GM23338 (cell line): ENCODE measurements at regions not wholly inside any gene's neighbourhood (a gene's known extent, or its start where the extent isn't known, plus 50 kb on each side); places are given as distances from the start of the nearest gene placed in this dataset.

Experiments
- ATAC-seq: fragments of 200-7000 bp; cut with Tn5 transposase; 3 replicates; pipeline ENCODE4 v1.9.1; 2020
- DNase-seq: peaks from one replicate; pipeline ENCODE4 v3.0.0-alpha.2; 2015; ENCODE audit warnings: low spot score
- H2AFZ ChIP-seq: fragments of 200-600 bp; sonication (generic); 2 replicates; pipeline ENCODE4 v1.8.0; 2016; ENCODE audit warnings: antibody characterized with exemption, mild to moderate bottlenecking, moderate library complexity
- H3F3A ChIP-seq: fragments of 200-600 bp; sonication (generic); replicated peaks from 2 replicates; pipeline ENCODE4 v1.8.0; 2017; ENCODE audit warnings: antibody characterized with exemption, mixed run types, low read depth
- H3K27ac ChIP-seq: fragments of 200-600 bp; sonication (generic); 2 replicates; pipeline ENCODE4 v1.6.1; 2016; ENCODE audit warnings: low read depth
- H3K27me3 ChIP-seq: fragments of 200-600 bp; sonication (generic); 2 replicates; pipeline ENCODE4 v1.8.0; 2016; ENCODE audit warnings: mild to moderate bottlenecking, mixed run types, moderate library complexity; ENCODE audit not compliant: insufficient read depth
- H3K36me3 ChIP-seq: fragments of 200-600 bp; sonication (generic); 2 replicates; pipeline ENCODE4 v1.8.0; 2016; ENCODE audit warnings: mild to moderate bottlenecking; ENCODE audit not compliant: insufficient read depth
- H3K4me1 ChIP-seq: fragments of 200-600 bp; sonication (generic); 2 replicates; pipeline ENCODE4 v1.8.0; 2016; ENCODE audit warnings: mild to moderate bottlenecking, moderate library complexity; ENCODE audit not compliant: insufficient read depth
- H3K4me2 ChIP-seq: fragments of 200-600 bp; sonication (generic); 2 replicates; pipeline ENCODE4 v1.7.1; 2017; ENCODE audit warnings: mixed run types
- H3K4me3 ChIP-seq: fragments of 200-600 bp; sonication (generic); 2 replicates; pipeline ENCODE4 v1.6.1; 2016; ENCODE audit warnings: mixed run types
- H3K79me2 ChIP-seq: fragments of 200-600 bp; sonication (generic); replicated peaks from 2 replicates; pipeline ENCODE4 v1.8.0; 2017; ENCODE audit warnings: mild to moderate bottlenecking; ENCODE audit not compliant: insufficient read depth
- H3K9me2 ChIP-seq: fragments of 200-600 bp; sonication (generic); 2 replicates; pipeline ENCODE4 v1.8.0; 2017; ENCODE audit not compliant: insufficient read depth
- H4K20me1 ChIP-seq: fragments of 200-600 bp; sonication (generic); replicated peaks from 2 replicates; pipeline ENCODE4 v1.8.0; 2017; ENCODE audit warnings: mild to moderate bottlenecking; ENCODE audit not compliant: insufficient read depth
- H3K27ac Mint-ChIP-seq: 2 replicates; pipeline ENCODE4 v1.8.0; 2020; ENCODE audit warnings: inconsistent platforms, mild to moderate bottlenecking, moderate library complexity, mixed read lengths
- H3K27me3 Mint-ChIP-seq: 3 replicates; pipeline ENCODE4 v1.8.0; 2022; ENCODE audit warnings: low read depth, mild to moderate bottlenecking, moderate library complexity, mixed read lengths, inconsistent platforms; ENCODE audit not compliant: insufficient read depth, poor library complexity
- H3K36me3 Mint-ChIP-seq: 3 replicates; pipeline ENCODE4 v1.8.0; 2021; ENCODE audit warnings: low read depth, mild to moderate bottlenecking, inconsistent platforms, moderate library complexity, mixed read lengths
- H3K4me1 Mint-ChIP-seq: 3 replicates; pipeline ENCODE4 v1.8.0; 2020; ENCODE audit warnings: mild to moderate bottlenecking, inconsistent platforms, mixed read lengths
- H3K4me3 Mint-ChIP-seq: 3 replicates; pipeline ENCODE4 v1.8.0; 2021; ENCODE audit warnings: moderate library complexity, mild to moderate bottlenecking, inconsistent platforms, mixed read lengths
- H3K9me3 Mint-ChIP-seq: 3 replicates; pipeline ENCODE4 v1.8.0; 2020; ENCODE audit warnings: moderate library complexity, mild to moderate bottlenecking, inconsistent platforms, mixed read lengths
- CREB1 ChIP-seq: fragments of 250-450 bp; sonication (Bioruptor Pico); IDR thresholded peaks from 2 replicates; pipeline ENCODE4 v1.5.0; 2020; ENCODE audit warnings: low read depth, mild to moderate bottlenecking, moderate library complexity
- EZH2 ChIP-seq: fragments of 200-600 bp; sonication (generic); IDR thresholded peaks from one replicate; pipeline ENCODE4 v1.8.0; 2017; ENCODE audit warnings: antibody characterized with exemption, mild to moderate bottlenecking, low read depth; ENCODE audit not compliant: unreplicated experiment
- EZH2phosphoT487 ChIP-seq: fragments of 200-600 bp; sonication (generic); IDR thresholded peaks from one replicate; pipeline ENCODE4 v1.8.1; 2018; ENCODE audit warnings: antibody characterized with exemption; ENCODE audit not compliant: unreplicated experiment
- JUNB ChIP-seq: IDR thresholded peaks from one replicate; pipeline ENCODE4 v1.6.1; 2016; ENCODE audit warnings: antibody characterized with exemption; ENCODE audit not compliant: unreplicated experiment
- NANOG ChIP-seq: IDR thresholded peaks from 2 replicates; pipeline ENCODE4 v1.6.1; 2016; ENCODE audit warnings: antibody characterized with exemption, borderline replicate concordance
- POLR2AphosphoS5 ChIP-seq: IDR thresholded peaks from 2 replicates; pipeline ENCODE4 v1.6.1; 2016; ENCODE audit warnings: antibody characterized with exemption, low read depth
- STAT1 ChIP-seq: IDR thresholded peaks from one replicate; pipeline ENCODE4 v1.6.1; 2016; ENCODE audit warnings: antibody characterized with exemption; ENCODE audit not compliant: unreplicated experiment
- ZNF114 ChIP-seq: fragments of 250-450 bp; sonication (Bioruptor Pico); IDR thresholded peaks from 2 replicates; pipeline ENCODE4 v1.5.0; 2020; ENCODE audit warnings: mild to moderate bottlenecking, moderate library complexity
- ZNF331 ChIP-seq: fragments of 250-450 bp; sonication (Bioruptor Pico); IDR thresholded peaks from 2 replicates; pipeline ENCODE4 v1.5.0; 2020; ENCODE audit warnings: low read depth, mild to moderate bottlenecking, moderate library complexity
- TF ChIP-seq, protein P1 (sequence below): fragments of 250-450 bp; sonication (Bioruptor Pico); IDR thresholded peaks from 2 replicates; pipeline ENCODE4 v1.5.0; 2020; ENCODE audit warnings: mild to moderate bottlenecking, moderate library complexity
- TF ChIP-seq, protein P2 (sequence below), 2 experiments: fragments of 200-600 bp in 1 of 2; sonication (generic) in 1 of 2; conservative IDR thresholded peaks; 2 replicates each; pipeline versions ENCODE4 v1.5.1 to v1.6.1; 2016 to 2017; ENCODE audit warnings: antibody characterized with exemption in 2 of 2, low read depth in 2 of 2, mild to moderate bottlenecking in 2 of 2, moderate library complexity in 1 of 2
- TF ChIP-seq, protein P3 (sequence below): IDR thresholded peaks from one replicate; pipeline ENCODE4 v1.6.1; 2018; ENCODE audit warnings: antibody characterized with exemption; ENCODE audit not compliant: unreplicated experiment
- TF ChIP-seq, protein P4 (sequence below): IDR thresholded peaks from 2 replicates; pipeline ENCODE4 v1.6.1; 2016; ENCODE audit warnings: antibody characterized with exemption

DNA sequence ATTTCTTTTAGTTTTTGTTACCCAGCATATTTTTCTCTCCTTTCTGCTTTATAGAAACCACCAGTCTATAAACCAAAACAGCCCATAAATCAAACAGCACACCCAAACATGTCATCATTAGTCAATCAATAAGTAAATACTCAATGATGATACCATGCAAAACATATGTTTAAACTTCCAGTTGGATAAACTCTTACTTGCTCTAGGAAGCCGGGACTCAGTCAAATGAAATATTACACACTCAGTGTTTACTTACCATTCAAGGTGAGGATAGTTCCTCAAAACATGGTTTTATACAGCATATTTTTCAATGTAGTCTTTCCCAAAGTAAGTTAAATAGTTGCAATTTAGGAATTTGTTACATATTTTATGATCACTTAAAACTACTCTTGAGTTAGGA lies 343.6 kb upstream of the NXPH2 start:
- H3K4me3 Mint-ChIP-seq: no peak overlapping the region
- no peaks in the 10 kb centered on the region for H3K9me3 Mint-ChIP-seq
- H2AFZ ChIP-seq: no peak overlapping the region
- no peaks in the 10 kb centered on the region for H3K4me1 ChIP-seq
- no peak overlapping the region for H3K4me2 ChIP-seq
- no peaks in the 10 kb centered on the region for H3K27me3 ChIP-seq
- no peaks in the 10 kb centered on the region for H4K20me1 ChIP-seq
- no peak overlapping the region for H3K4me3 ChIP-seq
- peaks cover 9% of the 10 kb centered on the region for H3K4me1 Mint-ChIP-seq
- ATAC-seq (no peak), DNase-seq (no peak)
- H3K27ac Mint-ChIP-seq: no peak overlapping the region
- H3K79me2 ChIP-seq: no peaks in the 10 kb centered on the region
- no peaks in the 10 kb centered on the region for H3K27me3 Mint-ChIP-seq
- H3K27ac ChIP-seq: no peak overlapping the region
- no peaks in the 10 kb centered on the region for H3K36me3 ChIP-seq
- no peaks in the 10 kb centered on the region for H3K9me2 ChIP-seq
- no peaks in the 10 kb centered on the region for H3K36me3 Mint-ChIP-seq
- no peaks in the 10 kb centered on the region for H3F3A ChIP-seq
- TF ChIP-seq CREB1 (CRISPR knock-in tag) (no peak), NANOG (no peak), ZNF114 (CRISPR knock-in tag) (no peak), ZNF331 (no peak), EZH2 (no peak), JUNB (no peak), POLR2AphosphoS5 (no peak), EZH2phosphoT487 (no peak), STAT1 (no peak)
- TF ChIP-seq, protein P1, sequence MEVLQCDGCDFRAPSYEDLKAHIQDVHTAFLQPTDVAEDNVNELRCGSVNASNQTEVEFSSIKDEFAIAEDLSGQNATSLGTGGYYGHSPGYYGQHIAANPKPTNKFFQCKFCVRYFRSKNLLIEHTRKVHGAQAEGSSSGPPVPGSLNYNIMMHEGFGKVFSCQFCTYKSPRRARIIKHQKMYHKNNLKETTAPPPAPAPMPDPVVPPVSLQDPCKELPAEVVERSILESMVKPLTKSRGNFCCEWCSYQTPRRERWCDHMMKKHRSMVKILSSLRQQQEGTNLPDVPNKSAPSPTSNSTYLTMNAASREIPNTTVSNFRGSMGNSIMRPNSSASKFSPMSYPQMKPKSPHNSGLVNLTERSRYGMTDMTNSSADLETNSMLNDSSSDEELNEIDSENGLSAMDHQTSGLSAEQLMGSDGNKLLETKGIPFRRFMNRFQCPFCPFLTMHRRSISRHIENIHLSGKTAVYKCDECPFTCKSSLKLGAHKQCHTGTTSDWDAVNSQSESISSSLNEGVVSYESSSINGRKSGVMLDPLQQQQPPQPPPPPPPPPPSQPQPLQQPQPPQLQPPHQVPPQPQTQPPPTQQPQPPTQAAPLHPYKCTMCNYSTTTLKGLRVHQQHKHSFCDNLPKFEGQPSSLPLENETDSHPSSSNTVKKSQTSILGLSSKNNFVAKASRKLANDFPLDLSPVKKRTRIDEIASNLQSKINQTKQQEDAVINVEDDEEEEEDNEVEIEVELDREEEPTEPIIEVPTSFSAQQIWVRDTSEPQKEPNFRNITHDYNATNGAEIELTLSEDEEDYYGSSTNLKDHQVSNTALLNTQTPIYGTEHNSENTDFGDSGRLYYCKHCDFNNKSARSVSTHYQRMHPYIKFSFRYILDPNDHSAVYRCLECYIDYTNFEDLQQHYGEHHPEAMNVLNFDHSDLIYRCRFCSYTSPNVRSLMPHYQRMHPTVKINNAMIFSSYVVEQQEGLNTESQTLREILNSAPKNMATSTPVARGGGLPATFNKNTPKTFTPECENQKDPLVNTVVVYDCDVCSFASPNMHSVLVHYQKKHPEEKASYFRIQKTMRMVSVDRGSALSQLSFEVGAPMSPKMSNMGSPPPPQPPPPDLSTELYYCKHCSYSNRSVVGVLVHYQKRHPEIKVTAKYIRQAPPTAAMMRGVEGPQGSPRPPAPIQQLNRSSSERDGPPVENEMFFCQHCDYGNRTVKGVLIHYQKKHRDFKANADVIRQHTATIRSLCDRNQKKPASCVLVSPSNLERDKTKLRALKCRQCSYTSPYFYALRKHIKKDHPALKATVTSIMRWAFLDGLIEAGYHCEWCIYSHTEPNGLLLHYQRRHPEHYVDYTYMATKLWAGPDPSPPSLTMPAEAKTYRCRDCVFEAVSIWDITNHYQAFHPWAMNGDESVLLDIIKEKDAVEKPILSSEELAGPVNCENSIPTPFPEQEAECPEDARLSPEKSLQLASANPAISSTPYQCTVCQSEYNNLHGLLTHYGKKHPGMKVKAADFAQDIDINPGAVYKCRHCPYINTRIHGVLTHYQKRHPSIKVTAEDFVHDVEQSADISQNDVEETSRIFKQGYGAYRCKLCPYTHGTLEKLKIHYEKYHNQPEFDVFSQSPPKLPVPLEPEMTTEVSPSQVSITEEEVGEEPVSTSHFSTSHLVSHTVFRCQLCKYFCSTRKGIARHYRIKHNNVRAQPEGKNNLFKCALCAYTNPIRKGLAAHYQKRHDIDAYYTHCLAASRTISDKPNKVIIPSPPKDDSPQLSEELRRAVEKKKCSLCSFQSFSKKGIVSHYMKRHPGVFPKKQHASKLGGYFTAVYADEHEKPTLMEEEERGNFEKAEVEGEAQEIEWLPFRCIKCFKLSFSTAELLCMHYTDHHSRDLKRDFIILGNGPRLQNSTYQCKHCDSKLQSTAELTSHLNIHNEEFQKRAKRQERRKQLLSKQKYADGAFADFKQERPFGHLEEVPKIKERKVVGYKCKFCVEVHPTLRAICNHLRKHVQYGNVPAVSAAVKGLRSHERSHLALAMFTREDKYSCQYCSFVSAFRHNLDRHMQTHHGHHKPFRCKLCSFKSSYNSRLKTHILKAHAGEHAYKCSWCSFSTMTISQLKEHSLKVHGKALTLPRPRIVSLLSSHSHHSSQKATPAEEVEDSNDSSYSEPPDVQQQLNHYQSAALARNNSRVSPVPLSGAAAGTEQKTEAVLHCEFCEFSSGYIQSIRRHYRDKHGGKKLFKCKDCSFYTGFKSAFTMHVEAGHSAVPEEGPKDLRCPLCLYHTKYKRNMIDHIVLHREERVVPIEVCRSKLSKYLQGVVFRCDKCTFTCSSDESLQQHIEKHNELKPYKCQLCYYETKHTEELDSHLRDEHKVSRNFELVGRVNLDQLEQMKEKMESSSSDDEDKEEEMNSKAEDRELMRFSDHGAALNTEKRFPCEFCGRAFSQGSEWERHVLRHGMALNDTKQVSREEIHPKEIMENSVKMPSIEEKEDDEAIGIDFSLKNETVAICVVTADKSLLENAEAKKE: no peak
- TF ChIP-seq, protein P2, sequence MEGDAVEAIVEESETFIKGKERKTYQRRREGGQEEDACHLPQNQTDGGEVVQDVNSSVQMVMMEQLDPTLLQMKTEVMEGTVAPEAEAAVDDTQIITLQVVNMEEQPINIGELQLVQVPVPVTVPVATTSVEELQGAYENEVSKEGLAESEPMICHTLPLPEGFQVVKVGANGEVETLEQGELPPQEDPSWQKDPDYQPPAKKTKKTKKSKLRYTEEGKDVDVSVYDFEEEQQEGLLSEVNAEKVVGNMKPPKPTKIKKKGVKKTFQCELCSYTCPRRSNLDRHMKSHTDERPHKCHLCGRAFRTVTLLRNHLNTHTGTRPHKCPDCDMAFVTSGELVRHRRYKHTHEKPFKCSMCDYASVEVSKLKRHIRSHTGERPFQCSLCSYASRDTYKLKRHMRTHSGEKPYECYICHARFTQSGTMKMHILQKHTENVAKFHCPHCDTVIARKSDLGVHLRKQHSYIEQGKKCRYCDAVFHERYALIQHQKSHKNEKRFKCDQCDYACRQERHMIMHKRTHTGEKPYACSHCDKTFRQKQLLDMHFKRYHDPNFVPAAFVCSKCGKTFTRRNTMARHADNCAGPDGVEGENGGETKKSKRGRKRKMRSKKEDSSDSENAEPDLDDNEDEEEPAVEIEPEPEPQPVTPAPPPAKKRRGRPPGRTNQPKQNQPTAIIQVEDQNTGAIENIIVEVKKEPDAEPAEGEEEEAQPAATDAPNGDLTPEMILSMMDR (conservative IDR thresholded peaks at IDR 0.05; ENCODE audit: low read depth in 2 of 2): no peak
- TF ChIP-seq, protein P3, sequence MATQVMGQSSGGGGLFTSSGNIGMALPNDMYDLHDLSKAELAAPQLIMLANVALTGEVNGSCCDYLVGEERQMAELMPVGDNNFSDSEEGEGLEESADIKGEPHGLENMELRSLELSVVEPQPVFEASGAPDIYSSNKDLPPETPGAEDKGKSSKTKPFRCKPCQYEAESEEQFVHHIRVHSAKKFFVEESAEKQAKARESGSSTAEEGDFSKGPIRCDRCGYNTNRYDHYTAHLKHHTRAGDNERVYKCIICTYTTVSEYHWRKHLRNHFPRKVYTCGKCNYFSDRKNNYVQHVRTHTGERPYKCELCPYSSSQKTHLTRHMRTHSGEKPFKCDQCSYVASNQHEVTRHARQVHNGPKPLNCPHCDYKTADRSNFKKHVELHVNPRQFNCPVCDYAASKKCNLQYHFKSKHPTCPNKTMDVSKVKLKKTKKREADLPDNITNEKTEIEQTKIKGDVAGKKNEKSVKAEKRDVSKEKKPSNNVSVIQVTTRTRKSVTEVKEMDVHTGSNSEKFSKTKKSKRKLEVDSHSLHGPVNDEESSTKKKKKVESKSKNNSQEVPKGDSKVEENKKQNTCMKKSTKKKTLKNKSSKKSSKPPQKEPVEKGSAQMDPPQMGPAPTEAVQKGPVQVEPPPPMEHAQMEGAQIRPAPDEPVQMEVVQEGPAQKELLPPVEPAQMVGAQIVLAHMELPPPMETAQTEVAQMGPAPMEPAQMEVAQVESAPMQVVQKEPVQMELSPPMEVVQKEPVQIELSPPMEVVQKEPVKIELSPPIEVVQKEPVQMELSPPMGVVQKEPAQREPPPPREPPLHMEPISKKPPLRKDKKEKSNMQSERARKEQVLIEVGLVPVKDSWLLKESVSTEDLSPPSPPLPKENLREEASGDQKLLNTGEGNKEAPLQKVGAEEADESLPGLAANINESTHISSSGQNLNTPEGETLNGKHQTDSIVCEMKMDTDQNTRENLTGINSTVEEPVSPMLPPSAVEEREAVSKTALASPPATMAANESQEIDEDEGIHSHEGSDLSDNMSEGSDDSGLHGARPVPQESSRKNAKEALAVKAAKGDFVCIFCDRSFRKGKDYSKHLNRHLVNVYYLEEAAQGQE: no peak
- TF ChIP-seq, protein P4, sequence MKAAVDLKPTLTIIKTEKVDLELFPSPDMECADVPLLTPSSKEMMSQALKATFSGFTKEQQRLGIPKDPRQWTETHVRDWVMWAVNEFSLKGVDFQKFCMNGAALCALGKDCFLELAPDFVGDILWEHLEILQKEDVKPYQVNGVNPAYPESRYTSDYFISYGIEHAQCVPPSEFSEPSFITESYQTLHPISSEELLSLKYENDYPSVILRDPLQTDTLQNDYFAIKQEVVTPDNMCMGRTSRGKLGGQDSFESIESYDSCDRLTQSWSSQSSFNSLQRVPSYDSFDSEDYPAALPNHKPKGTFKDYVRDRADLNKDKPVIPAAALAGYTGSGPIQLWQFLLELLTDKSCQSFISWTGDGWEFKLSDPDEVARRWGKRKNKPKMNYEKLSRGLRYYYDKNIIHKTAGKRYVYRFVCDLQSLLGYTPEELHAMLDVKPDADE: no peak
